Gastroesophageal sphincter (tissue), 4 donors: ENCODE measurements at regions not wholly inside any gene's neighbourhood (a gene's known extent, or its start where the extent isn't known, plus 50 kb on each side); places are given as distances from the start of the nearest gene placed in this dataset.

Experiments
- ATAC-seq: fragments of 150-250 bp; one replicate; pipeline ENCODE4 v1.9.1; 2016; ENCODE audit warnings: mild to moderate bottlenecking, moderate library complexity
- H3K27ac ChIP-seq, 4 donors: fragments of 200-600 bp; sonication (generic) in 3 of 4; 1 replicate in 3 of 4; 2 replicates in 1 of 4; pipeline ENCODE4 v1.5.1; 2016 to 2019
- H3K27me3 ChIP-seq: fragments of 200-600 bp; sonication (generic); one replicate; pipeline ENCODE4 v1.5.1; 2019
- H3K36me3 ChIP-seq, 2 donors: fragments of 200-600 bp; sonication (generic); one replicate each; pipeline ENCODE4 v1.5.1; 2019; ENCODE audit warnings: control low read depth in 1 of 2
- H3K4me1 ChIP-seq, 3 donors: fragments of 200-600 bp; sonication (generic); 1 replicate in 2 of 3; 2 replicates in 1 of 3; pipeline ENCODE4 v1.5.1; 2016 to 2019; ENCODE audit warnings: control low read depth in 2 of 3
- H3K4me3 ChIP-seq, 2 donors: fragments of 200-600 bp; sonication (generic); one replicate each; pipeline ENCODE4 v1.5.1; 2019; ENCODE audit warnings: mild to moderate bottlenecking in 1 of 2, moderate library complexity in 1 of 2
- H3K9me3 ChIP-seq, 3 donors: fragments of 200-600 bp; sonication (generic); one replicate each; pipeline ENCODE4 v1.5.1; 2017 to 2019; ENCODE audit warnings: control low read depth in 2 of 3
- CTCF ChIP-seq, 4 experiments: fragments of 200-600 bp in 2 of 4; fragments of 450-650 bp in 2 of 4; sonication (generic) in 1 of 4; IDR thresholded peaks; one replicate each; pipeline ENCODE4 v1.5.1; 2017 to 2019; ENCODE audit warnings: antibody characterized with exemption in 4 of 4, mild to moderate bottlenecking in 2 of 4, moderate library complexity in 2 of 4
- EP300 ChIP-seq: sonication (generic); formaldehyde crosslinking; IDR thresholded peaks from one replicate; pipeline ENCODE4 v1.6.1; 2017; ENCODE audit warnings: antibody characterized with exemption, mild to moderate bottlenecking
- POLR2A ChIP-seq, 2 donors: fragments of 450-650 bp; IDR thresholded peaks; one replicate each; pipeline ENCODE4 v1.6.1; 2017; ENCODE audit warnings: antibody characterized with exemption in 2 of 2, mild to moderate bottlenecking in 2 of 2, moderate library complexity in 1 of 2
- POLR2AphosphoS5 ChIP-seq: sonication (generic); formaldehyde crosslinking; IDR thresholded peaks from one replicate; pipeline ENCODE4 v1.6.1; 2017; ENCODE audit warnings: antibody characterized with exemption
- WGBS, 2 donors: methylation state at CpG; one replicate each; pipeline ENCODE4 v1.1.5; 2018; ENCODE audit warnings: low coverage in 1 of 2; 5-methylcytosine and 5-hydroxymethylcytosine counted together

- TF ChIP-seq CTCF (IDR thresholded peaks at IDR 0.05), result no peak
- no peak for TF ChIP-seq EP300
- TF ChIP-seq POLR2AphosphoS5, result no peak
- no peak for TF ChIP-seq POLR2A (IDR thresholded peaks at IDR 0.05)
- 55 to 63% methylated on average over 4 of the region's 4 CpGs for WGBS, 2 donors
- no peaks in the 10 kb centered on the region for H3K9me3 ChIP-seq
- no peaks in the 10 kb centered on the region for H3K27me3 ChIP-seq
- H3K4me3 ChIP-seq, result no peak overlapping the region
- H3K36me3 ChIP-seq, result no peaks in the 10 kb centered on the region
- peaks cover 3 to 22% (median 5%) of the 10 kb centered on the region in 3 donors for H3K4me1 ChIP-seq
- no peak overlapping the region for H3K27ac ChIP-seq
- no peak for ATAC-seq
These were observed 410.9 kb upstream of the JARID2 start for GRCh38 chr6:14834851-14835530.

DNA sequence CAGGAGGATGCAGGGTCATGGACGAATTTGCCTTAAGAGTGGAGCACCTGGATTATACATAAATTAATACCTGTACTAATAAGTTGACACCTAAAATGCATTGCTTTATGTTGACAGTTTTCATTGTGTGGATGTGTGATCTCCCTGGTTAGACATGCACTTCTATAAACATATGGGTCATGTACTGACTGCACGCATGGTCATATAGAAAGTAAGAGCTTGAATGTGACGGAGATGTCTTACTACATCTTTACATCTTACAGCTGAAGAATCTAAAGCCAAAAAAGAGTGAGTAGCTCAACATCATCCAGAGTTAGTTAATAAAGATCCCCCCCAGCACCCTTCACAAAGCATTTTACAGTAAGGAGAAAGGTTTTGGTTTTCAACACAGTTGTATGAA, 408.4 kb upstream of the JARID2 start:
- Histone ChIP-seq H3K4me3 (no peak overlapping the region), H3K27me3 (no peaks in the 10 kb centered on the region), H3K4me1 (peaks cover 3 to 25% (median 5%) of the 10 kb centered on the region in 3 donors), H3K9me3 (no peaks in the 10 kb centered on the region), H3K27ac (no peak overlapping the region), H3K36me3 (no peaks in the 10 kb centered on the region)
- TF ChIP-seq EP300 (no peak), POLR2AphosphoS5 (no peak), POLR2A (IDR thresholded peaks at IDR 0.05) (no peak)
- 90 to 97% methylated on average over 2 to 3 of the region's 3 CpGs for WGBS, 2 donors
- ATAC-seq, result no peak

DNA sequence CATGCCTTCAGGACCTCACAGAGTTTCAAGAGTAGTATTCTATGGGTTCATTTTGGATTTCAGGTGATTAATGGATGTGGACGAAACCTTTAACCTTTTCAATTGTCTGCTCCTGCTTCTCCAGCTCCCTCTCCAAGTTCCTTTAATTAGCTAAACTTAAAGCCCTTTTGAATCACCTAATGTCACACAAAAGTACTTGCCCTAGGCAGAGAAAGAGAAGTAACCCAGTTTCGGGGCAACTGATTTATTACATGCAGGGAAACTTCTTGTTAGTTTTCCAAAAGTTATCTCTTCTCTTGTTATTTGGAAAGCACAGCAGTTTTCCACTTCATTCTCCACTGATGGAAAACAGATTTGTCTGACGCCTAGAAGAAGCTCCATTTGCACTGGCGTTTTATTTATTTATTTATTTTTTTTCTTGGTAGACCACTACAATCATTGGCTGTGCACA, 407.7 kb upstream of the JARID2 start:
- no peak for ATAC-seq

DNA sequence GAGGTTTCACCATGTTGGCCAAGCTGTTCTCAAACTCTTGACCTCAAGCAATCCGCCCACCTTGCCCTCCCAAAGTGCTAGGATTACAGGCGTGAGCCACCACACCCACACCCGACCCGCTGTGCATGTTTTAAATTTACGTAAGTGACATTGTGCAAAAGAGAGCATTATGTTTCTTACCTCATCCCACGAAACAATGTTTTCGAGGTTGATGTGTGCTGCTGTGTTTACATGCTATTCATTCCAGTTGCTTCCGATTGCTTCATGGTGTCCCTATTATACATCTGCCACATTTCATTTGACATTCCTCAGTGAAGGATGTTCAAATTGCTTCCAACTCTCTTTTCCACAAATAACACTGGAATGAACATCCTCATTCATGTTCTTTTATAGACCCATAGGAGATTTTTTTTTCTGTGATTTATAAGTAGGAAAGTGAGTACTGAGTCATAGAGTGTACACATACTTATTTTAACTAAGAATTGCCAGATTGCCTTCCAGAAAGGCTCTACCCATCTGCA, 403.9 kb upstream of the JARID2 start:
- 24 to 40% methylated on average over 3 to 8 of the region's 8 CpGs for WGBS, 2 donors
- H3K36me3 ChIP-seq, result no peaks in the 10 kb centered on the region
- ATAC-seq, result peak; percentile 95
- TF ChIP-seq POLR2AphosphoS5 (peak; percentile 96), EP300 (peak; percentile 65), CTCF (IDR thresholded peaks at IDR 0.05) (peak in 1 of 4 experiments; percentile 9), POLR2A (IDR thresholded peaks at IDR 0.05) (no peak)
- peaks cover 3 to 25% (median 5%) of the 10 kb centered on the region in 3 donors for H3K4me1 ChIP-seq
- no peak overlapping the region for H3K4me3 ChIP-seq
- H3K9me3 ChIP-seq, result no peaks in the 10 kb centered on the region
- H3K27me3 ChIP-seq, result no peaks in the 10 kb centered on the region
- H3K27ac ChIP-seq, result peak overlapping the region in 3 of 4 donors; percentile 61 to 81 (median 61)

More for the DNA sequence above, 407.7 kb upstream of the JARID2 start:
- H3K27me3 ChIP-seq, result no peaks in the 10 kb centered on the region
- H3K4me1 ChIP-seq, result peaks cover 3 to 32% (median 5%) of the 10 kb centered on the region in 3 donors
- no peaks in the 10 kb centered on the region for H3K36me3 ChIP-seq
- no peak overlapping the region for H3K4me3 ChIP-seq
- whole genome bisulfite sequencing, 2 donors, result 21 to 28% methylated on average over 4 of the region's 4 CpGs
- no peak overlapping the region for H3K27ac ChIP-seq
- H3K9me3 ChIP-seq, result no peaks in the 10 kb centered on the region
- TF ChIP-seq CTCF (IDR thresholded peaks at IDR 0.05) (no peak), EP300 (no peak), POLR2AphosphoS5 (no peak), POLR2A (IDR thresholded peaks at IDR 0.05) (no peak)

DNA sequence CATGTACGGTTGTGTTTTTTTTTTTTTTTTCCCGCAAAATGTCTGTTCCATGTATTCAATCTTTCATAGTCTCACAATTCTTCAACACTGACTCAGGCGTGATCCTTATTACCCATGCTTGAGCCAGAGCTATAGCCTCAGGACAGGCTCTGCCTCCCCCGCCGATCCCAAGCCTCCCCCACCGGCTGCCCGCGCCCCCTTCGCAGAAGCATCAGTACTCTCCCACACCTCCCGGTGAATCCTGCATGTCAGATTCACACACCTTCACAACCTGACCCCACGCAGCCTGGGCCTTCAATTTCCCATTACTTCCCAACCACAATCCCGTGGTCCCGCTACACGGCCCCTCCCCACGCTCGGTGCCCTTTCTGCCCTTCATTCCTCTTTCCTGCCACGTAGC, 401.5 kb upstream of the JARID2 start:
- 87 to 96% methylated on average over 13 to 15 of the region's 17 CpGs for WGBS, 2 donors
- no peak for ATAC-seq

More for the DNA sequence above, 401.5 kb upstream of the JARID2 start:
- H3K4me3 ChIP-seq, result no peak overlapping the region
- no peaks in the 10 kb centered on the region for H3K9me3 ChIP-seq
- peaks cover 0 to 11% (median 0%) of the 10 kb centered on the region in 3 donors for H3K4me1 ChIP-seq
- H3K27me3 ChIP-seq, result no peaks in the 10 kb centered on the region
- no peak for TF ChIP-seq POLR2AphosphoS5
- TF ChIP-seq CTCF (IDR thresholded peaks at IDR 0.05), result no peak
- no peak overlapping the region for H3K27ac ChIP-seq
- H3K36me3 ChIP-seq, result no peaks in the 10 kb centered on the region
